ENCODE measurements at regions not wholly inside any gene's neighbourhood (a gene's known extent, or its start where the extent isn't known, plus 50 kb on each side); places are given as distances from the start of the nearest gene placed in this dataset.

- Histone ChIP-seq H3K27ac (ENCODE audit: extremely low read length, insufficient read depth, low read length) (no peak overlapping the region), H3K79me2 (ENCODE audit: insufficient read depth, low read length) (no peaks in the 10 kb centered on the region), H2AFZ (ENCODE audit: low read length) (no peak overlapping the region), H4K20me1 (ENCODE audit: insufficient read depth, low read length) (no peaks in the 10 kb centered on the region), H3K4me2 (ENCODE audit: low read depth, low read length) (no peak overlapping the region), H3K4me3 (replicated peaks in 1 of 3; ENCODE audit: insufficient read depth in 1 of 3, low read depth in 2 of 3, low read length in 3 of 3) (no peak overlapping the region), H3K36me3 (replicated peaks in 1 of 2; ENCODE audit: control insufficient read depth in 1 of 2, insufficient read depth in 2 of 2, low read length in 2 of 2) (no peaks in the 10 kb centered on the region), H3K4me1 (ENCODE audit: insufficient read depth, low read length) (peaks cover 5% of the 10 kb centered on the region), H3K27me3 (ENCODE audit: control insufficient read depth in 1 of 2, insufficient read depth in 2 of 2, low read length in 2 of 2) (peaks cover 2 to 19% of the 10 kb centered on the region in 2 experiments; a peak in 2 of 5 replicates), H3K9ac (ENCODE audit: insufficient read depth, low read depth, low read length) (no peak overlapping the region), H3K9me3 (ENCODE audit: low read length) (no peaks in the 10 kb centered on the region)
- TF ChIP-seq, protein P1, sequence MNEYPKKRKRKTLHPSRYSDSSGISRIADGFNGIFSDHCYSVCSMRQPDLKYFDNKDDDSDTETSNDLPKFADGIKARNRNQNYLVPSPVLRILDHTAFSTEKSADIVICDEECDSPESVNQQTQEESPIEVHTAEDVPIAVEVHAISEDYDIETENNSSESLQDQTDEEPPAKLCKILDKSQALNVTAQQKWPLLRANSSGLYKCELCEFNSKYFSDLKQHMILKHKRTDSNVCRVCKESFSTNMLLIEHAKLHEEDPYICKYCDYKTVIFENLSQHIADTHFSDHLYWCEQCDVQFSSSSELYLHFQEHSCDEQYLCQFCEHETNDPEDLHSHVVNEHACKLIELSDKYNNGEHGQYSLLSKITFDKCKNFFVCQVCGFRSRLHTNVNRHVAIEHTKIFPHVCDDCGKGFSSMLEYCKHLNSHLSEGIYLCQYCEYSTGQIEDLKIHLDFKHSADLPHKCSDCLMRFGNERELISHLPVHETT (CRISPR knock-in tag; conservative IDR thresholded peaks at IDR 0.05) = no peak
- no peak for TF ChIP-seq MAFK (conservative IDR thresholded peaks at IDR 0.05 in 1 of 2, IDR thresholded peaks at IDR 0.05 in 1 of 2; ENCODE audit: low read length in 2 of 2)
- TF ChIP-seq ZNF224 (CRISPR knock-in tag; IDR thresholded peaks at IDR 0.05) = no peak
- TF ChIP-seq HDAC2 (CRISPR knock-in tag; IDR thresholded peaks at IDR 0.05) = no peak
- TF ChIP-seq ZSCAN12 (CRISPR knock-in tag; IDR thresholded peaks at IDR 0.05) = no peak
- TF ChIP-seq ZNF816 (CRISPR knock-in tag; IDR thresholded peaks at IDR 0.05; ENCODE audit: borderline replicate concordance) = no peak
- TF ChIP-seq ZNF674 (CRISPR knock-in tag; IDR thresholded peaks at IDR 0.05; ENCODE audit: low read depth) = no peak
- TF ChIP-seq ZBTB2 (CRISPR knock-in tag; IDR thresholded peaks at IDR 0.05; ENCODE audit: low read depth) = no peak
- TF ChIP-seq SATB2 (CRISPR knock-in tag; IDR thresholded peaks at IDR 0.05) = no peak
- TF ChIP-seq NAIF1 (CRISPR knock-in tag; IDR thresholded peaks at IDR 0.05; ENCODE audit: borderline replicate concordance) = no peak
- TF ChIP-seq MED8 (CRISPR knock-in tag; IDR thresholded peaks at IDR 0.05; ENCODE audit: insufficient replicate concordance) = no peak
- TF ChIP-seq HDAC1 (CRISPR knock-in tag; IDR thresholded peaks at IDR 0.05) = no peak
- no peak for TF ChIP-seq ZNF256 (CRISPR knock-in tag; conservative IDR thresholded peaks at IDR 0.05)
- no peak for TF ChIP-seq GABPB1 (CRISPR knock-in tag; IDR thresholded peaks at IDR 0.05)
- no peak for TF ChIP-seq RBAK (CRISPR knock-in tag; IDR thresholded peaks at IDR 0.05)
- 4% methylated on average over 4 of the region's 4 CpGs for WGBS (ENCODE audit: low lambda C conversion rate)
- no peak for FAIRE-seq
- DNase-seq (ENCODE audit: low spot score) = no peak
- in situ Hi-C loops (cut with HindIII; ENCODE audit: extremely low pct_ligation_motif_present, low pct_unique_long_range_greater_than_20kb) (no loop called here), intact Hi-C loops (cut with micrococcal nuclease; ENCODE audit: unreplicated experiment) (no loop called here)
- POLR2A ChIA-PET = interaction anchor here (0.9 kb wide), 1 partner anchor 18 kb away, joined by 3 read pairs; no protein-coding TSS in a partner anchor
- no peak for ATAC-seq
- CTCF ChIA-PET (ENCODE audit: low intra/inter-chr PET ratio, low total read pairs) = no interaction called here
- BruUV-seq (replicated peaks) = no TSS peak
Measured at GRCh38 chr16:52629296-52629695, 82.4 kb upstream of the TOX3 start.
